Type B pancreatic cell (in vitro differentiated cells): ENCODE measurements at regions not wholly inside any gene's neighbourhood (a gene's known extent, or its start where the extent isn't known, plus 50 kb on each side); places are given as distances from the start of the nearest gene placed in this dataset.

Experiments used
- DNase-seq: peaks from one replicate; pipeline ENCODE4 v3.0.0; 2021; ENCODE audit warnings: mixed read lengths; ENCODE audit not compliant: unreplicated experiment; ENCODE audit errors: extremely low spot score
- H3K27ac Mint-ChIP-seq: 2 replicates; pipeline ENCODE4 v1.8.0; 2021; ENCODE audit warnings: mild to moderate bottlenecking, mixed read lengths
- H3K27me3 Mint-ChIP-seq: 2 replicates; pipeline ENCODE4 v1.8.0; 2021; ENCODE audit warnings: mixed read lengths
- H3K36me3 Mint-ChIP-seq: 2 replicates; pipeline ENCODE4 v1.8.0; 2021; ENCODE audit warnings: mixed read lengths
- H3K4me1 Mint-ChIP-seq: one replicate; pipeline ENCODE4 v1.8.0; 2021; ENCODE audit warnings: mixed read lengths; ENCODE audit not compliant: unreplicated experiment
- H3K4me3 Mint-ChIP-seq: 2 replicates; pipeline ENCODE4 v1.8.0; 2021; ENCODE audit warnings: mild to moderate bottlenecking, mixed read lengths
- H3K9me3 Mint-ChIP-seq: 2 replicates; pipeline ENCODE4 v1.8.0; 2021; ENCODE audit warnings: mixed read lengths
- TF ChIP-seq, protein P1 (sequence below): fragments of 200-600 bp; sonication (generic); conservative IDR thresholded peaks from 2 replicates; pipeline ENCODE4 v1.5.0; 2021; ENCODE audit warnings: antibody characterized with exemption, mild to moderate bottlenecking

DNA sequence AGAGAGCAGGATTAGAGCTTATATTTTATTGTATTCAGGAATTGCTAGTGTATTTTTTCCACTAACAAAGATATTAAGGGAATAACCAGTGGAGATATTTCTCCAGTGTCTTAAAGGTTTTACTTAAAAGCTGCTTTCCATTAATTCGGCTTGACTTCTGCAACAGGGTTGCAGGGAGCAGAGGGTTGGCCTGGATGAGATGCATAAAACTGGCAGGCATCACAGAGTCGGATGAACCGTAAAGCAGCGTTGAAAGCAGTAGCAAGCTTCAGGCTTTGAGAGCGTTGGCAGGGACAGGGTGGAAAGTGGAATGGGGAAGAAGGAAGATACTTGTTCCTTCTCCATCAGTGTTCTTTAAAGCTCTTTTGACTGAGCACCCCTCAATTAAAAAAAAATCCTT is 237.2 kb downstream of the LMO4 start:
- Mint-ChIP-seq H3K4me3 (no peak overlapping the region), H3K9me3 (no peaks in the 10 kb centered on the region), H3K4me1 (no peaks in the 10 kb centered on the region), H3K27ac (no peak overlapping the region), H3K36me3 (no peaks in the 10 kb centered on the region), H3K27me3 (no peaks in the 10 kb centered on the region)
- no peak for DNase-seq
- TF ChIP-seq, protein P1, sequence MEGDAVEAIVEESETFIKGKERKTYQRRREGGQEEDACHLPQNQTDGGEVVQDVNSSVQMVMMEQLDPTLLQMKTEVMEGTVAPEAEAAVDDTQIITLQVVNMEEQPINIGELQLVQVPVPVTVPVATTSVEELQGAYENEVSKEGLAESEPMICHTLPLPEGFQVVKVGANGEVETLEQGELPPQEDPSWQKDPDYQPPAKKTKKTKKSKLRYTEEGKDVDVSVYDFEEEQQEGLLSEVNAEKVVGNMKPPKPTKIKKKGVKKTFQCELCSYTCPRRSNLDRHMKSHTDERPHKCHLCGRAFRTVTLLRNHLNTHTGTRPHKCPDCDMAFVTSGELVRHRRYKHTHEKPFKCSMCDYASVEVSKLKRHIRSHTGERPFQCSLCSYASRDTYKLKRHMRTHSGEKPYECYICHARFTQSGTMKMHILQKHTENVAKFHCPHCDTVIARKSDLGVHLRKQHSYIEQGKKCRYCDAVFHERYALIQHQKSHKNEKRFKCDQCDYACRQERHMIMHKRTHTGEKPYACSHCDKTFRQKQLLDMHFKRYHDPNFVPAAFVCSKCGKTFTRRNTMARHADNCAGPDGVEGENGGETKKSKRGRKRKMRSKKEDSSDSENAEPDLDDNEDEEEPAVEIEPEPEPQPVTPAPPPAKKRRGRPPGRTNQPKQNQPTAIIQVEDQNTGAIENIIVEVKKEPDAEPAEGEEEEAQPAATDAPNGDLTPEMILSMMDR: no peak

DNA sequence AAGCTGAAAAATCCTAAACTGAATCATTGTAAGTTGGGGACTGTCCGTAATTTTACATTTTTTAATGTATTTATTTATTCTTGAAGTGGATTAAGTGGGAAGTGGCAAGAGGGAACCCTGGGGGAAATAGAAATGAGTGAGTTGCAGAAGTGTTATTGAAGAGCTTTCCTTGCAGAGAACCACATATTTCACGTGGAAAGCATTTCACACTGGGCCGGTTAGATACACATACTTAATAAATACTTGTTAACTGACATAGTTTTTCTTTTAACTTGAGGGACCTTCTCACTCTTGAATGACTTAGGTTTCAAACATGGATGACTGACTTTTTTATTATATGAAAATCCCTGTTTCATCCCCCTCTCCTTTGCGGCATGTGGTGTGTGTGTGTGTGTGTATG is 239.3 kb downstream of the LMO4 start:
- no peak overlapping the region for H3K4me3 Mint-ChIP-seq
- no peak for DNase-seq
- TF ChIP-seq, protein P1: no peak
- no peaks in the 10 kb centered on the region for H3K27me3 Mint-ChIP-seq
- no peak overlapping the region for H3K27ac Mint-ChIP-seq
- no peaks in the 10 kb centered on the region for H3K9me3 Mint-ChIP-seq
- H3K36me3 Mint-ChIP-seq: no peaks in the 10 kb centered on the region
- no peaks in the 10 kb centered on the region for H3K4me1 Mint-ChIP-seq

DNA sequence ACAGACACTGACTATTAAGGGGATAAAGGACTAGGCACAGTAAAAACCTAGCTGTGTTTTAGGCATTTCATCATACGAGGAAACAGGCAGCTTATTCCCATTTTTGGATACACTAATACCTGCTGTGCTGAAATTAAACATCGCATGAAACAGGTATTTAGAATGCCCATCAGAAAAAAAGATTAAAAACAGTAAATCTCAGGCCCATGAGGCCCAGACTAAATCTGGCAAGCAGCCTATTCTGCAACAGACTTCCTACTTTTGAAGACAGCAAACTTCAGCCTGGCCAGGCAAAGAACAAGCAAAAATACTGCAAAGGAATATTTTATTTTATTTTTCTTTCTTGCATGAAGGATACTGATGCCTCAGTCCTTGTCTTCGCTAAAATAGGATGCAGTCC is 240.2 kb downstream of the LMO4 start:
- Mint-ChIP-seq H3K27me3 (no peaks in the 10 kb centered on the region), H3K9me3 (no peaks in the 10 kb centered on the region), H3K27ac (no peak overlapping the region), H3K4me1 (no peaks in the 10 kb centered on the region), H3K4me3 (no peak overlapping the region), H3K36me3 (no peaks in the 10 kb centered on the region)
- TF ChIP-seq, protein P1: no peak
- DNase-seq: no peak

DNA sequence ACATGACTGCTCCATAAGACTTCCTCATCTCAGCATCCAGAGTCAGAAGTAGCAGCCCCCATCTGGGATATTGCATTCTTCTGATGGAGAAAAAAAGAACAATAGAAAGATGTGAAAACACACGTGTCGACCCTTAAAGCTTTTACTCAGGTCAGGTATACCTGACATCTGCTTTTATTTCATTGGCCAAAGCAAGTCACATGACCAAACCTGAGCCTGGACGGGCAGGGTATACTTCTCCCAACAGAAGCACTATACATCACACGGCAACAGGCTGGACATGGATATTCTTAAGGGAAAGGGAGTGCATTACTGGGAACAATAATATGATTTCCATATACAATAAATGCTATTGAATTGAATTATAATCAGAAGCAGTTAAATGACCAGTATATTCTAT is 243.3 kb downstream of the LMO4 start:
- H3K27ac Mint-ChIP-seq: no peak overlapping the region
- DNase-seq: no peak
- no peaks in the 10 kb centered on the region for H3K4me1 Mint-ChIP-seq
- H3K27me3 Mint-ChIP-seq: no peaks in the 10 kb centered on the region
- no peaks in the 10 kb centered on the region for H3K36me3 Mint-ChIP-seq
- TF ChIP-seq, protein P1: no peak
- no peaks in the 10 kb centered on the region for H3K9me3 Mint-ChIP-seq
- no peak overlapping the region for H3K4me3 Mint-ChIP-seq

DNA sequence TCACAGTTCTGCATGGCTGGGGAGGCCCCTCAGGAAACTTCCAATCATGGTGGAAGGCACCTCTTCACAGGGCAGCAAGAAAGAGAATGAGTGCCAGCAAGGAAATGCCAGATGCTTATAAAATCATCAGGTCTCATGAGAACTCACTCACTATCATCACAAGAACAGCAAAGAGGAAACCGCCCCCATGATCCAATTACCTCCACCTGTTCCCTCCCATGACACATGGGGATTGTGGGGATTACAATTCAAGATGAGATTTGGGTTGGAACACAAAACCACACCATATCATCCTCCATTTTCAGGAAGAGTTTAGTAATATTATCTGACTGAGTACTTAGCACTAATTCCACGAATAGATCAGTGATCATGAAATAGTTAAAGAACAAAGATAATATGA is 244.2 kb downstream of the LMO4 start:
- no peaks in the 10 kb centered on the region for H3K4me1 Mint-ChIP-seq
- no peaks in the 10 kb centered on the region for H3K27me3 Mint-ChIP-seq
- H3K4me3 Mint-ChIP-seq: no peak overlapping the region
- H3K36me3 Mint-ChIP-seq: no peaks in the 10 kb centered on the region
- no peak for DNase-seq
- TF ChIP-seq, protein P1: no peak
- H3K27ac Mint-ChIP-seq: no peak overlapping the region
- no peaks in the 10 kb centered on the region for H3K9me3 Mint-ChIP-seq

DNA sequence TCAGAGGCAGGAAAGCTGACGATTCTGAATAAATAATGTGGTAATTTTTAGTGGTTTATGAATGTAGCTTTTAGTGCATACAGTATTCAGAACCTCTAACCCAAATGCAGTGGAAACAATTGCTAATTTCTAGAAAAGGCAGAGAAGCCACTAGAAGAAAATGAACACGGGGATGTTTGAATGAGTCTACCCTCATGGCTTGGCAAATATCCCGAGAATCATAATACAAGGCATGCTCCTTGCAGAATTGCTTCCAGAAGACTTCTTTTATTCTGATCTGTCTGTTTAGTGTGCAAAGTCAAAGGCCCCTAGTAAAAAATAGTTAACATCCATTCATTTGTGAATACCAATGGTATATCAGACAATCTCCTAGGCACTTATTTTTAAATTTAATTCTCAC is 246.8 kb downstream of the LMO4 start:
- TF ChIP-seq, protein P1: no peak
- Mint-ChIP-seq H3K4me1 (no peaks in the 10 kb centered on the region), H3K27me3 (no peaks in the 10 kb centered on the region), H3K4me3 (no peak overlapping the region), H3K9me3 (no peaks in the 10 kb centered on the region), H3K27ac (no peak overlapping the region), H3K36me3 (no peaks in the 10 kb centered on the region)
- no peak for DNase-seq
